Fibroblast of mammary gland (primary cell): ENCODE measurements at regions not wholly inside any gene's neighbourhood (a gene's known extent, or its start where the extent isn't known, plus 50 kb on each side); places are given as distances from the start of the nearest gene placed in this dataset.
A peak's percentile ranks its signal among the peaks of the same experiment; 100 is the strongest.

Source experiments
- DNase-seq: peaks from one replicate; pipeline ENCODE4 v3.0.0-alpha.2; 2010; ENCODE audit warnings: low read depth
- H3K4me3 ChIP-seq: 2 replicates; pipeline ENCODE4 v1.5.1; 2011; ENCODE audit warnings: low read depth, mild to moderate bottlenecking, low read length, moderate library complexity; ENCODE audit not compliant: control insufficient read depth
- CTCF ChIP-seq: conservative IDR thresholded peaks from 2 replicates; pipeline ENCODE4 v1.5.1; 2011; ENCODE audit warnings: low read depth, low read length, inconsistent platforms; ENCODE audit not compliant: control insufficient read depth, insufficient read depth

- H3K4me3 ChIP-seq, result no peak overlapping the region
- TF ChIP-seq CTCF, result no peak
- no peak for DNase-seq
Measured at GRCh38 chr3:72087420-72087819, 302.5 kb upstream of the PROK2 start.

- TF ChIP-seq CTCF, result no peak
- H3K4me3 ChIP-seq, result no peak overlapping the region
- no peak for DNase-seq
Measured at GRCh38 chr3:72086743-72087087, 301.8 kb upstream of the PROK2 start.

GRCh38 chr3:72086042-72086742 lies 301.2 kb upstream of the PROK2 start:
- peak; percentile 72 for DNase-seq
- H3K4me3 ChIP-seq, result no peak overlapping the region
- no peak for TF ChIP-seq CTCF

GRCh38 chr3:72085036-72085435 lies 300.1 kb upstream of the PROK2 start:
- no peak for TF ChIP-seq CTCF
- no peak for DNase-seq
- H3K4me3 ChIP-seq, result no peak overlapping the region

GRCh38 chr3:72082776-72083462 lies 298.0 kb upstream of the PROK2 start:
- H3K4me3 ChIP-seq, result no peak overlapping the region
- DNase-seq, result no peak
- TF ChIP-seq CTCF, result no peak

- no peak overlapping the region for H3K4me3 ChIP-seq
- TF ChIP-seq CTCF, result no peak
- DNase-seq, result peak; percentile 80
Measured at GRCh38 chr3:72082186-72082715, 297.3 kb upstream of the PROK2 start.
